GM18861 (cell line): ENCODE measurements at regions not wholly inside any gene's neighbourhood (a gene's known extent, or its start where the extent isn't known, plus 50 kb on each side); places are given as distances from the start of the nearest gene placed in this dataset.
"Not testable (repeated sequence)": the region's sequence is repeated elsewhere in the genome, so short reads cannot be mapped to it uniquely, and the experiment has no call there.

ENCODE experiments used
- ATAC-seq: cut with Tn5 transposase; IDR thresholded peaks from one replicate; pipeline ENCODE4 v1.9.1; 2021; ENCODE audit not compliant: unreplicated experiment

- ATAC-seq = no peak
Observed at GRCh38 chr9:108056805-108057386, 567.3 kb upstream of the KLF4 start.

- no peak for ATAC-seq
Observed at GRCh38 chr9:108056084-108056804, 566.7 kb upstream of the KLF4 start.

- no peak for ATAC-seq
Observed at GRCh38 chr9:108054131-108054630, 564.6 kb upstream of the KLF4 start.

- no peak for ATAC-seq
Observed at GRCh38 chr9:108053555-108054061, 564.0 kb upstream of the KLF4 start.

GRCh38 chr9:108052431-108053080 lies 563.0 kb upstream of the KLF4 start:
- ATAC-seq = no peak

- no peak for ATAC-seq
Observed at GRCh38 chr9:108050894-108051293, 561.3 kb upstream of the KLF4 start.

GRCh38 chr9:108049671-108050494 lies 560.3 kb upstream of the KLF4 start:
- no peak for ATAC-seq

GRCh38 chr9:108049026-108049607 lies 559.5 kb upstream of the KLF4 start:
- ATAC-seq = no peak

- no peak for ATAC-seq
Observed at GRCh38 chr9:108048406-108049025, 558.9 kb upstream of the KLF4 start.

GRCh38 chr9:108047777-108048176 lies 558.2 kb upstream of the KLF4 start:
- ATAC-seq = not testable (repeated sequence)

- no peak for ATAC-seq
Observed at GRCh38 chr9:108047264-108047663, 557.7 kb upstream of the KLF4 start.

GRCh38 chr9:108045851-108046250 lies 556.3 kb upstream of the KLF4 start:
- ATAC-seq = no peak

GRCh38 chr9:108043585-108043984 lies 554.0 kb upstream of the KLF4 start:
- ATAC-seq = no peak

GRCh38 chr9:108041551-108041950 lies 552.0 kb upstream of the KLF4 start:
- no peak for ATAC-seq

- no peak for ATAC-seq
Observed at GRCh38 chr9:108040783-108041182, 551.2 kb upstream of the KLF4 start.

- no peak for ATAC-seq
Observed at GRCh38 chr9:108039493-108039892, 549.9 kb upstream of the KLF4 start.

- no peak for ATAC-seq
Observed at GRCh38 chr9:108039012-108039411, 549.4 kb upstream of the KLF4 start.

- ATAC-seq = no peak
Observed at GRCh38 chr9:108035487-108035886, 545.9 kb upstream of the KLF4 start.

GRCh38 chr9:108033976-108034964 lies 544.7 kb upstream of the KLF4 start:
- no peak for ATAC-seq
